ENCODE measurements at regions not wholly inside any gene's neighbourhood (a gene's known extent, or its start where the extent isn't known, plus 50 kb on each side); places are given as distances from the start of the nearest gene placed in this dataset.

DNA sequence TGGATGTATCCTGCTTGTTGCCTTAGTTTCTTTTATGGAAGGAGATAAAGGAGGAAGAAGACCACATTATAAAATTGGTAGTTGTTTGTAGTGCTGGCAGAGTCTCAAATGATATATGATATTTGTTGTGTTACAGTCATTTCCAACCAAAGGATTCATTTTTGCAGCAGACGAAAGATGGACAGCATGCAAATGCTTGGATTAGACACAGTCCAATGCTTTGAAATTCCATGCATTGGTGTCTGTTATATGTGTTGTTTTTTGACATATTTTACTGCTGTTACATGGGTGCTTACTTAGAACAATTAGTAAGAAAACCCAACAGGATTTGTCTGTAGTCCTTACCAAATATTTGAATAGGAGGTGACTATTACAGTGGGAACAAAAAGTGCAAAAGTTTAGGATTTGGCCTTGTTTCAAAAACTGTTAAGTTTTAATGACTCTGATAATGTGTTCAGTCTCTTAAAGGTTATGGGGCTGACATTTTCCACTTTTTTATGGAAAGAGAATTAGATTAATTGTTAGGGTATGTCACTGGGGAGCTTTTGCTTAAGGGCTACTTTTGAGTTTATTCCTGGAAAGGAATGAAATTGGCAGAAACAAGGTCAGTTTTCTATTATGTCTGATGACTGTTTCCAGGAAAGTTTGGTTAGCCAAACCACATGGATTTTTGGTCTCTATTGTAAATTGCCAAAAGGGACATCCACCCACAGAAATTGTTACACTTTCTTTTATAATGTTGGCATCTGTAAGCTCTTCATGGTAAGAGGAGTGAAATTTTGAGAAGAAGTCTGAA lies 229.4 kb upstream of the MMADHC start:
- WGBS, 2 donors = 65 to 100% methylated on average over 1 of the region's 1 CpG
- TF ChIP-seq POLR2A (IDR thresholded peaks at IDR 0.05) = no peak
- TF ChIP-seq, protein P1, sequence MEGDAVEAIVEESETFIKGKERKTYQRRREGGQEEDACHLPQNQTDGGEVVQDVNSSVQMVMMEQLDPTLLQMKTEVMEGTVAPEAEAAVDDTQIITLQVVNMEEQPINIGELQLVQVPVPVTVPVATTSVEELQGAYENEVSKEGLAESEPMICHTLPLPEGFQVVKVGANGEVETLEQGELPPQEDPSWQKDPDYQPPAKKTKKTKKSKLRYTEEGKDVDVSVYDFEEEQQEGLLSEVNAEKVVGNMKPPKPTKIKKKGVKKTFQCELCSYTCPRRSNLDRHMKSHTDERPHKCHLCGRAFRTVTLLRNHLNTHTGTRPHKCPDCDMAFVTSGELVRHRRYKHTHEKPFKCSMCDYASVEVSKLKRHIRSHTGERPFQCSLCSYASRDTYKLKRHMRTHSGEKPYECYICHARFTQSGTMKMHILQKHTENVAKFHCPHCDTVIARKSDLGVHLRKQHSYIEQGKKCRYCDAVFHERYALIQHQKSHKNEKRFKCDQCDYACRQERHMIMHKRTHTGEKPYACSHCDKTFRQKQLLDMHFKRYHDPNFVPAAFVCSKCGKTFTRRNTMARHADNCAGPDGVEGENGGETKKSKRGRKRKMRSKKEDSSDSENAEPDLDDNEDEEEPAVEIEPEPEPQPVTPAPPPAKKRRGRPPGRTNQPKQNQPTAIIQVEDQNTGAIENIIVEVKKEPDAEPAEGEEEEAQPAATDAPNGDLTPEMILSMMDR (IDR thresholded peaks at IDR 0.05) = no peak
- intact Hi-C loops (cut with DNase I) = no loop called here

DNA sequence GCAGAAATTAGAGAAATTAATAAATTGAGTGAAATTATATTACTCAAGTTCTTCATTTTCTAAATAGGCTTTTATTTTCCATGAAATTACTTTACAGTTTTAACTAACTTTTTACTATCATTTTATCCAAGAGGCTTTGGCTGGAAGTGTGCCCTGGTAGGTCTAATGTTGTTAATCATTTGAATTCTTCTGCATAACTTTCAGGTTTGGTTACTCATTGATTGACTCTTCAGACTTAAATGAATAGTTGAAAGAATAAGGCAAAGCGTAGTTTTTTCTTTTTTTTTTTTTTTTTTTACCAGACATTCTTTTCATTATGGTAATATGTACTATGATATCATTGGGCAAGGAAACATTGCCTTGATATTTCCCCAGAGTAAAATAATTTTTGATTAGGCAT lies 228.4 kb upstream of the MMADHC start:
- H3K36me3 ChIP-seq = no peaks in the 10 kb centered on the region
- intact Hi-C loops (cut with DNase I) = no loop called here
- H3K9me3 ChIP-seq = no peaks in the 10 kb centered on the region
- no peaks in the 10 kb centered on the region for H3K4me1 ChIP-seq
- 77 to 88% methylated on average over 1 of the region's 1 CpG for WGBS, 2 donors
- no peaks in the 10 kb centered on the region for H3K27me3 ChIP-seq
- no peak overlapping the region for H3K4me3 ChIP-seq
- DNase-seq = no peak
- TF ChIP-seq, protein P1 (IDR thresholded peaks at IDR 0.05) = no peak
- TF ChIP-seq POLR2A (IDR thresholded peaks at IDR 0.05) = no peak
- H3K27ac ChIP-seq = no peak overlapping the region

More for the DNA sequence above, 229.4 kb upstream of the MMADHC start:
- Histone ChIP-seq H3K27ac (no peak overlapping the region), H3K9me3 (no peaks in the 10 kb centered on the region), H3K27me3 (no peaks in the 10 kb centered on the region), H3K4me1 (no peaks in the 10 kb centered on the region), H3K36me3 (no peaks in the 10 kb centered on the region), H3K4me3 (no peak overlapping the region)
- no peak for DNase-seq

DNA sequence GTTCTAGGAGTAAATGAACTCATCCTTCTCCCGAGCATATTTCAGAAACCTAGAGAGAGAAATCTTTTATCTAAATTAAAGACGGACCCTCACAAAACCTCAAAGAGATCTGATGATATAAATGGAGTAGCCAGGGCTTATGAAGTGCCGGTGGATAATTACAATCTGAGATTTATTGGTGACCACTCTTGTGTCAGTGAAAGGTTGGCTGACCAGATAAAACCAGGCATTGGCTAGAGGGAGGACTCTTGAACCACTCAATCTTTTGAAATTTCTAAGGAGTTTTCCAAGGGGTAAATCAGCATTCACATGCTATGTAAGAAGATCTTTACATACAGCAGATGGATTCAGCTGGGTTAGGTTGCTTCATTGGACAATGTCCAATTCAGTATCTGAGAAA lies 227.3 kb upstream of the MMADHC start:
- intact Hi-C loops (cut with DNase I) = no loop called here
- 72 to 96% methylated on average over 3 of the region's 3 CpGs for whole genome bisulfite sequencing, 2 donors

DNA sequence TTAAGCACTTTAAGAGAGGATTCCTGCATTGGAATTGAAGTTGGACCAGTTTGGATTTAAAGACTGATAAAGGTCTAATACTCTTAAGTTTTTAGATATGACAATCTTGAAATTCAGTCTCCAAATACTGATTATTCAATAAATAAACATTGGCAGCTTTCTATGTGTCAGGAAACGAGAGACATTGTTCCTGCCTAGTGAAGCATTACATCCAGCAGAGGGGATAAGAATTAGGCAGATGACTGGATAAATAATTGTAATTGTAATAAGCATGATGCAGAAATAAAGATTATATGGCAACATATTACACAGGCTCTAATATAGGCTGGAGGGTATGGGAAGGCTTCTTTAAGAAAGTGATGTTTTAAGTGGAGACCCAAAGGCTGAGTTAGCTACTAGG lies 226.5 kb upstream of the MMADHC start:
- TF ChIP-seq, protein P1 (IDR thresholded peaks at IDR 0.05) = no peak
- no peak for TF ChIP-seq POLR2A (IDR thresholded peaks at IDR 0.05)
- no peak for DNase-seq
- H3K9me3 ChIP-seq = no peaks in the 10 kb centered on the region
- no peak overlapping the region for H3K27ac ChIP-seq
- no peaks in the 10 kb centered on the region for H3K27me3 ChIP-seq
- intact Hi-C loops (cut with DNase I) = no loop called here
- H3K4me1 ChIP-seq = no peaks in the 10 kb centered on the region
- no peak overlapping the region for H3K4me3 ChIP-seq
- WGBS, 2 donors = 42 to 61% methylated on average over 1 of the region's 1 CpG
- H3K36me3 ChIP-seq = no peaks in the 10 kb centered on the region

More for the DNA sequence above, 227.3 kb upstream of the MMADHC start:
- Histone ChIP-seq H3K4me1 (no peaks in the 10 kb centered on the region), H3K27ac (no peak overlapping the region), H3K27me3 (no peaks in the 10 kb centered on the region), H3K9me3 (no peaks in the 10 kb centered on the region), H3K4me3 (no peak overlapping the region), H3K36me3 (no peaks in the 10 kb centered on the region)
- DNase-seq = no peak
- TF ChIP-seq, protein P1 (IDR thresholded peaks at IDR 0.05) = no peak
- no peak for TF ChIP-seq POLR2A (IDR thresholded peaks at IDR 0.05)

DNA sequence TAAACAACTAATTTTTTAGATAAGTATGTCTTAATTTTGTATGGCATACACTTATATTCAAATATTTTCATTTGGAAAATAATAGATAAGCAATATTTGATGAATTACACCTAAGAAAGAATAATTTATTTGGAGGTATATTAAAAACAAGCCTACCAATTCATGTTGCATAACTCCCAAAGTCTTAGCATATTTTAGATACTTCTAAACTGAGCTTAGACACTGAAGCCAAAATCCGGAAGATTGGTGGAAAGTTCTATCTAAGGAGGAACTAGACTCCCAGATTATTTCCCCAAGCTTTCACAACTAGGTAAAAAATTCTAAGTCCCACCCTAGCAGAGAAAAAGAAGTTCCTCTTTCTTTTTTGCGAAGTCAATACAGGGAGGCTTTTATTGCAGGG lies 221.0 kb upstream of the MMADHC start:
- H3K9me3 ChIP-seq = no peaks in the 10 kb centered on the region
- H3K27ac ChIP-seq = no peak overlapping the region
- 79 to 82% methylated on average over 2 of the region's 2 CpGs for WGBS, 2 donors
- H3K4me3 ChIP-seq = no peak overlapping the region
- H3K4me1 ChIP-seq = no peaks in the 10 kb centered on the region
- TF ChIP-seq, protein P1 (IDR thresholded peaks at IDR 0.05) = no peak
- TF ChIP-seq POLR2A (IDR thresholded peaks at IDR 0.05) = no peak
- DNase-seq = no peak
- H3K36me3 ChIP-seq = no peaks in the 10 kb centered on the region
- intact Hi-C loops (cut with DNase I) = no loop called here
- no peaks in the 10 kb centered on the region for H3K27me3 ChIP-seq

All from esophagus squamous epithelium (tissue), 5 donors.